IMR-90 (cell line): ENCODE measurements at regions not wholly inside any gene's neighbourhood (a gene's known extent, or its start where the extent isn't known, plus 50 kb on each side); places are given as distances from the start of the nearest gene placed in this dataset.

Source experiments
- ATAC-seq: fragments of 200-7000 bp; cut with Tn5 transposase; 2 replicates; pipeline ENCODE4 v1.9.1; 2020; ENCODE audit warnings: low read depth, mild to moderate bottlenecking, moderate library complexity
- BruUV-seq: library from RNA; stranded (reverse); fragments of 400-500 nt; replicated peaks from 2 replicates; lab custom pipeline; 2021; lab: Mats Ljungman, UMichigan
- CTCF ChIA-PET: fragments of 300-600 bp; formaldehyde crosslinking; extraction: SDS; loops from one replicate; lab custom pipeline; 2021; ENCODE audit warnings: antibody characterized with exemption; lab: Yijun Ruan, JAX
- POLR2A ChIA-PET: fragments of 300-600 bp; sonication (Branson Sonifier 250); formaldehyde crosslinking; loops from one replicate; lab custom pipeline; 2022; ENCODE audit warnings: antibody characterized with exemption; ENCODE audit not compliant: unreplicated experiment; lab: Charles Lee
- DNase-seq: peaks from one replicate; pipeline ENCODE4 v3.0.0; 2013
- H2AFZ ChIP-seq: replicated peaks from 2 replicates; pipeline ENCODE3; 2013; ENCODE audit warnings: low read length, mild to moderate bottlenecking; ENCODE audit not compliant: poor library complexity
- H2AK5ac ChIP-seq: 2 replicates; pipeline ENCODE4 v1.6.1; 2013; ENCODE audit warnings: low read depth, low read length, inconsistent platforms
- H2AK9ac ChIP-seq: replicated peaks from 2 replicates; pipeline ENCODE3; 2013; ENCODE audit warnings: mild to moderate bottlenecking, low read depth, low read length, moderate library complexity; ENCODE audit not compliant: poor library complexity
- H2BK120ac ChIP-seq: 2 replicates; pipeline ENCODE4 v1.6.1; 2013; ENCODE audit warnings: low read depth, low read length, inconsistent platforms
- H2BK15ac ChIP-seq: 3 replicates; pipeline ENCODE4 v1.6.1; 2013; ENCODE audit warnings: low read depth, low read length, inconsistent platforms
- H2BK20ac ChIP-seq: 2 replicates; pipeline ENCODE4 v1.6.1; 2013; ENCODE audit warnings: low read depth, mild to moderate bottlenecking, inconsistent platforms, low read length, moderate library complexity
- H2BK5ac ChIP-seq: 2 replicates; pipeline ENCODE4 v1.6.1; 2013; ENCODE audit warnings: mild to moderate bottlenecking, low read depth, low read length, inconsistent platforms; ENCODE audit not compliant: poor library complexity, severe bottlenecking
- H3K14ac ChIP-seq: replicated peaks from 2 replicates; pipeline ENCODE4 v1.6.1; 2013; ENCODE audit warnings: low read depth, low read length, inconsistent platforms
- H3K18ac ChIP-seq: 2 replicates; pipeline ENCODE4 v1.6.1; 2013; ENCODE audit warnings: low read depth, low read length, control low read depth
- H3K23ac ChIP-seq: 2 replicates; pipeline ENCODE4 v1.6.1; 2013; ENCODE audit warnings: low read depth, low read length, inconsistent platforms
- H3K27ac ChIP-seq: 2 replicates; pipeline ENCODE4 v1.5.1; 2013; ENCODE audit warnings: mild to moderate bottlenecking, control low read depth, low read length; ENCODE audit not compliant: insufficient read depth
- H3K27me3 ChIP-seq: 2 replicates; pipeline ENCODE4 v1.6.1; 2013; ENCODE audit warnings: low read length; ENCODE audit not compliant: control insufficient read depth, insufficient read depth
- H3K36me3 ChIP-seq: 2 replicates; pipeline ENCODE4 v1.6.1; 2013; ENCODE audit warnings: low read length, mixed read lengths; ENCODE audit not compliant: control insufficient read depth, insufficient read depth
- H3K4ac ChIP-seq: 2 replicates; pipeline ENCODE4 v1.6.1; 2013; ENCODE audit warnings: low read depth, low read length, inconsistent platforms
- H3K4me1 ChIP-seq: 2 replicates; pipeline ENCODE4 v1.6.1; 2013; ENCODE audit warnings: low read length, mixed read lengths; ENCODE audit not compliant: control insufficient read depth, insufficient read depth
- H3K4me2 ChIP-seq: 2 replicates; pipeline ENCODE4 v1.6.1; 2013; ENCODE audit warnings: low read depth, mild to moderate bottlenecking, control low read depth, low read length, moderate library complexity
- H3K4me3 ChIP-seq: 2 replicates; pipeline ENCODE4 v1.5.1; 2013; ENCODE audit warnings: low read depth, mild to moderate bottlenecking, control low read depth, low read length, moderate library complexity; ENCODE audit not compliant: insufficient read depth
- H3K56ac ChIP-seq: 2 replicates; pipeline ENCODE4 v1.6.1; 2013; ENCODE audit warnings: low read length, inconsistent platforms; ENCODE audit not compliant: insufficient read depth; ENCODE audit errors: extremely low read depth
- H3K79me1 ChIP-seq, 2 experiments: 2 replicates each; pipeline ENCODE4 v1.6.1; 2013; ENCODE audit warnings: low read length in 2 of 2, inconsistent platforms in 1 of 2, low read depth in 1 of 2
- H3K9ac ChIP-seq: 2 replicates; pipeline ENCODE4 v1.6.1; 2013; ENCODE audit warnings: low read depth, low read length, control low read depth
- H3K9me1 ChIP-seq: 2 replicates; pipeline ENCODE4 v1.6.1; 2013; ENCODE audit warnings: low read length, inconsistent platforms; ENCODE audit not compliant: insufficient read depth
- H3K9me3 ChIP-seq: 2 replicates; pipeline ENCODE4 v1.6.1; 2013; ENCODE audit warnings: low read length; ENCODE audit not compliant: control insufficient read depth, insufficient read depth
- H4K20me1 ChIP-seq: 2 replicates; pipeline ENCODE4 v1.6.1; 2013; ENCODE audit warnings: low read length, inconsistent platforms; ENCODE audit not compliant: insufficient read depth
- H4K5ac ChIP-seq: 2 replicates; pipeline ENCODE4 v1.6.1; 2013; ENCODE audit warnings: mild to moderate bottlenecking, low read depth, low read length, control low read depth
- H4K8ac ChIP-seq, 2 experiments: 2 replicates each; pipeline ENCODE4 v1.6.1; 2013; ENCODE audit warnings: low read depth in 2 of 2, low read length in 2 of 2, control low read depth in 1 of 2, inconsistent platforms in 1 of 2
- H4K91ac ChIP-seq: 2 replicates; pipeline ENCODE4 v1.6.1; 2013; ENCODE audit warnings: low read depth, low read length, inconsistent platforms; ENCODE audit not compliant: insufficient read depth
- BHLHE40 ChIP-seq: fragments of 150-350 bp; IDR thresholded peaks from 2 replicates; pipeline ENCODE4 v1.6.1; 2016; ENCODE audit warnings: mild to moderate bottlenecking, low read depth, low read length
- CHD1 ChIP-seq: IDR thresholded peaks from 2 replicates; pipeline ENCODE4 v1.6.1; 2012; ENCODE audit warnings: low read depth, low read length, improper control_type of control experiment
- CTCF ChIP-seq: conservative IDR thresholded peaks from 2 replicates; pipeline ENCODE4 v1.5.1; 2012; ENCODE audit warnings: mild to moderate bottlenecking, low read depth, low read length, improper control_type of control experiment
- MAFK ChIP-seq: IDR thresholded peaks from 2 replicates; pipeline ENCODE4 v1.6.1; 2012; ENCODE audit warnings: low read depth, low read length, improper control_type of control experiment
- MAZ ChIP-seq: IDR thresholded peaks from 2 replicates; pipeline ENCODE4 v1.6.1; 2012; ENCODE audit warnings: low read depth, mild to moderate bottlenecking, low read length, improper control_type of control experiment, moderate library complexity, borderline replicate concordance
- POLR2A ChIP-seq: IDR thresholded peaks from 2 replicates; pipeline ENCODE4 v1.6.1; 2012; ENCODE audit warnings: mild to moderate bottlenecking, low read depth, low read length
- RAD21 ChIP-seq: IDR thresholded peaks from 2 replicates; pipeline ENCODE4 v1.6.1; 2012; ENCODE audit warnings: low read length, improper control_type of control experiment
- RCOR1 ChIP-seq: IDR thresholded peaks from 2 replicates; pipeline ENCODE4 v1.6.1; 2012; ENCODE audit warnings: mild to moderate bottlenecking, low read length, improper control_type of control experiment; ENCODE audit not compliant: insufficient replicate concordance
- RFX5 ChIP-seq: IDR thresholded peaks from 2 replicates; pipeline ENCODE4 v1.8.0; 2012; ENCODE audit warnings: low read depth, mild to moderate bottlenecking, low read length, moderate library complexity
- SMC3 ChIP-seq: fragments of 150-350 bp; IDR thresholded peaks from 2 replicates; pipeline ENCODE4 v1.6.1; 2016; ENCODE audit warnings: low read depth, mild to moderate bottlenecking, antibody characterized with exemption, low read length, moderate library complexity
- WGBS, 2 experiments: methylation state at CpG; one replicate each; pipeline versions ENCODE4 v1.1.5 to v1.1.7; 2013; ENCODE audit warnings: missing lambda C conversion rate in 2 of 2; ENCODE audit not compliant: insufficient read length in 1 of 2; ENCODE audit errors: extremely low coverage in 2 of 2; 5-methylcytosine and 5-hydroxymethylcytosine counted together
- dilution Hi-C: fragments of 300-500 bp; cut with HindIII; formaldehyde crosslinking; loops from one replicate; pipeline ENCODE4 v1.14.3; 2018; ENCODE audit warnings: low sequenced_read_pairs; ENCODE audit not compliant: unreplicated experiment
- in situ Hi-C: fragments of 300-500 bp; cut with MboI; formaldehyde crosslinking; loops from 3 replicates; pipeline ENCODE4 v1.14.3; 2019; ENCODE audit warnings: low sequenced_read_pairs, inconsistent platforms, mixed read lengths
- intact Hi-C: fragments of 100-400 bp; cut with micrococcal nuclease; formaldehyde crosslinking; loops from 2 replicates; pipeline ENCODE4 v1.10.0; 2022

- no peak overlapping the region for H2BK120ac ChIP-seq
- H3K9ac ChIP-seq = no peak overlapping the region
- H3K4ac ChIP-seq = no peak overlapping the region
- ATAC-seq (no peak), DNase-seq (no peak)
- no peaks in the 10 kb centered on the region for H3K79me1 ChIP-seq
- intact Hi-C loops (loop anchor here (10.0 kb wide), 1 partner anchor 71 kb away; no protein-coding TSS in a partner anchor), in situ Hi-C loops (no loop called here), dilution Hi-C loops (no loop called here)
- H2AFZ ChIP-seq = no peak overlapping the region
- BruUV-seq = no TSS peak
- no peak overlapping the region for H2BK20ac ChIP-seq
- H3K9me1 ChIP-seq = no peaks in the 10 kb centered on the region
- no peak overlapping the region for H3K18ac ChIP-seq
- H4K8ac ChIP-seq = no peak overlapping the region
- H4K20me1 ChIP-seq = no peaks in the 10 kb centered on the region
- no peaks in the 10 kb centered on the region for H3K4me1 ChIP-seq
- WGBS, 2 experiments = no CpG with 5 or more reads among the region's 4 CpGs
- H2AK5ac ChIP-seq = no peak overlapping the region
- no peak overlapping the region for H3K4me3 ChIP-seq
- no peak overlapping the region for H2BK15ac ChIP-seq
- no peak overlapping the region for H3K14ac ChIP-seq
- H3K36me3 ChIP-seq = no peaks in the 10 kb centered on the region
- H2BK5ac ChIP-seq = no peak overlapping the region
- ChIA-PET CTCF (interaction anchor here (0.7 kb wide), 1 partner anchor 28 kb away, joined by 4 read pairs; no protein-coding TSS in a partner anchor), POLR2A (no interaction called here)
- H2AK9ac ChIP-seq = no peak overlapping the region
- no peaks in the 10 kb centered on the region for H3K9me3 ChIP-seq
- no peaks in the 10 kb centered on the region; the same call in 1 of the 2 replicates for H3K27me3 ChIP-seq
- no peak overlapping the region for H4K5ac ChIP-seq
- no peak for TF ChIP-seq SMC3
- TF ChIP-seq RCOR1 = no peak
- no peak for TF ChIP-seq POLR2A
- no peak for TF ChIP-seq MAZ
- TF ChIP-seq CTCF = no peak
- TF ChIP-seq BHLHE40 = no peak
- TF ChIP-seq CHD1 = no peak
- TF ChIP-seq MAFK = no peak
- TF ChIP-seq RAD21 = no peak
- TF ChIP-seq RFX5 = no peak
- no peak overlapping the region for H3K27ac ChIP-seq
- no peak overlapping the region for H3K23ac ChIP-seq
- 0 out of 2 replicates have a peak overlapping the region, but pooled peaks have one; percentile 27 for H3K4me2 ChIP-seq
- H3K56ac ChIP-seq = no peak overlapping the region
- no peak overlapping the region for H4K91ac ChIP-seq
Measured at GRCh38 chr13:44093607-44094564, 214.2 kb downstream of the LACC1 start.
